HEK293 (cell line): ENCODE measurements at regions not wholly inside any gene's neighbourhood (a gene's known extent, or its start where the extent isn't known, plus 50 kb on each side); places are given as distances from the start of the nearest gene placed in this dataset.

Experiments
- CTCF ChIA-PET: fragments of 350-600 bp; formaldehyde crosslinking; extraction: SDS; loops from one replicate; lab custom pipeline; 2021; ENCODE audit warnings: antibody characterized with exemption; lab: Yijun Ruan, JAX
- POLR2A ChIA-PET: fragments of 300-600 bp; formaldehyde crosslinking; extraction: SDS; loops from one replicate; lab custom pipeline; 2020; ENCODE audit warnings: antibody characterized with exemption, inconsistent platforms; lab: Yijun Ruan, JAX
- H3K27ac ChIP-seq: fragments of 200-500 bp; sonication (Bioruptor generic); 2 replicates; pipeline ENCODE4 v1.5.1; 2014; ENCODE audit warnings: low read depth, low read length, control low read depth, inconsistent platforms; ENCODE audit errors: extremely low read depth
- H3K36me3 ChIP-seq, 2 experiments: fragments of 200-500 bp in 1 of 2; sonication (Bioruptor generic) in 1 of 2; 1 replicate in 1 of 2; 2 replicates in 1 of 2; pipeline ENCODE4 v1.5.1; 2014 to 2017; ENCODE audit warnings: inconsistent platforms in 2 of 2, low read length in 2 of 2; ENCODE audit not compliant: control insufficient read depth in 2 of 2, insufficient read depth in 1 of 2
- H3K4me1 ChIP-seq: fragments of 200-500 bp; sonication (Bioruptor generic); 2 replicates; pipeline ENCODE4 v1.5.1; 2014; ENCODE audit warnings: mild to moderate bottlenecking, low read length, inconsistent platforms; ENCODE audit not compliant: control insufficient read depth, insufficient read depth
- H3K4me3 ChIP-seq: 2 replicates; pipeline ENCODE4 v1.5.1; 2011; ENCODE audit warnings: low read depth, mild to moderate bottlenecking, control low read depth, low read length, moderate library complexity
- H3K9me3 ChIP-seq: fragments of 200-500 bp; sonication (Bioruptor generic); 2 replicates; pipeline ENCODE4 v1.5.1; 2014; ENCODE audit warnings: low read depth, low read length, inconsistent platforms; ENCODE audit not compliant: control insufficient read depth, insufficient read depth
- HOXA7 ChIP-seq: sonication (generic); formaldehyde crosslinking; IDR thresholded peaks from 2 replicates; pipeline ENCODE4 v1.8.1; 2022; ENCODE audit warnings: missing genetic modification reagents, borderline replicate concordance
- MZF1 ChIP-seq: fragments of 450-650 bp; formaldehyde crosslinking; IDR thresholded peaks from 2 replicates; pipeline ENCODE4 v1.5.1; 2017; ENCODE audit warnings: missing biosample characterization, missing genetic modification characterization, borderline replicate concordance
- PRDM10 ChIP-seq: fragments of 450-650 bp; formaldehyde crosslinking; IDR thresholded peaks from 2 replicates; pipeline ENCODE4 v1.5.1; 2016; ENCODE audit warnings: missing biosample characterization, missing genetic modification characterization
- RBAK ChIP-seq: fragments of 450-650 bp; formaldehyde crosslinking; IDR thresholded peaks from 2 replicates; pipeline ENCODE4 v1.5.1; 2016; ENCODE audit warnings: missing biosample characterization, missing genetic modification characterization
- ZFHX2 ChIP-seq: fragments of 450-650 bp; formaldehyde crosslinking; conservative IDR thresholded peaks from 2 replicates; pipeline ENCODE4 v1.5.1; 2016; ENCODE audit warnings: missing biosample characterization, missing genetic modification characterization
- ZIC2 ChIP-seq: fragments of 450-650 bp; formaldehyde crosslinking; IDR thresholded peaks from 2 replicates; pipeline ENCODE4 v1.5.1; 2016; ENCODE audit warnings: missing biosample characterization, missing genetic modification characterization
- ZNF138 ChIP-seq: fragments of 450-650 bp; formaldehyde crosslinking; IDR thresholded peaks from 2 replicates; pipeline ENCODE4 v1.5.1; 2016; ENCODE audit warnings: missing biosample characterization, missing genetic modification characterization, borderline replicate concordance
- ZNF155 ChIP-seq: fragments of 450-650 bp; formaldehyde crosslinking; IDR thresholded peaks from 2 replicates; pipeline ENCODE4 v1.5.1; 2016; ENCODE audit warnings: missing biosample characterization, missing genetic modification characterization
- ZNF18 ChIP-seq: fragments of 450-650 bp; formaldehyde crosslinking; IDR thresholded peaks from 2 replicates; pipeline ENCODE4 v1.5.1; 2016; ENCODE audit warnings: missing biosample characterization, missing genetic modification characterization
- ZNF24 ChIP-seq: fragments of 450-650 bp; formaldehyde crosslinking; IDR thresholded peaks from 2 replicates; pipeline ENCODE4 v1.5.1; 2016; ENCODE audit warnings: missing biosample characterization, missing genetic modification characterization
- ZNF391 ChIP-seq: fragments of 450-650 bp; formaldehyde crosslinking; IDR thresholded peaks from 2 replicates; pipeline ENCODE4 v1.5.1; 2016; ENCODE audit warnings: low read depth, missing biosample characterization, missing genetic modification characterization, borderline replicate concordance
- ZNF658 ChIP-seq: fragments of 450-650 bp; formaldehyde crosslinking; IDR thresholded peaks from 2 replicates; pipeline ENCODE4; 2016; ENCODE audit warnings: missing biosample characterization, missing genetic modification characterization
- ZNF792 ChIP-seq: fragments of 450-650 bp; formaldehyde crosslinking; IDR thresholded peaks from 2 replicates; pipeline ENCODE4 v1.5.1; 2016; ENCODE audit warnings: missing biosample characterization, missing genetic modification characterization
- ZNF843 ChIP-seq: fragments of 450-650 bp; formaldehyde crosslinking; IDR thresholded peaks from 2 replicates; pipeline ENCODE4 v1.5.1; 2016; ENCODE audit warnings: missing biosample characterization, missing genetic modification characterization
- ZSCAN23 ChIP-seq: fragments of 450-650 bp; formaldehyde crosslinking; IDR thresholded peaks from 2 replicates; pipeline ENCODE4 v1.5.1; 2016; ENCODE audit warnings: missing biosample characterization, missing genetic modification characterization
- TF ChIP-seq, protein P1 (sequence below): fragments of 450-650 bp; formaldehyde crosslinking; IDR thresholded peaks from 2 replicates; pipeline ENCODE4 v1.5.1; 2016; ENCODE audit warnings: missing biosample characterization, missing genetic modification characterization, borderline replicate concordance
- TF ChIP-seq, protein P2 (sequence below): fragments of 450-650 bp; formaldehyde crosslinking; IDR thresholded peaks from 2 replicates; pipeline ENCODE4 v1.5.1; 2016; ENCODE audit warnings: missing biosample characterization, missing genetic modification characterization

GRCh38 chr22:26990503-26991189, 333.3 kb downstream of the MIAT start:
- POLR2A ChIA-PET: no interaction called here
- Histone ChIP-seq H3K4me3 (no peak overlapping the region), H3K27ac (no peak overlapping the region), H3K4me1 (no peaks in the 10 kb centered on the region)
- TF ChIP-seq PRDM10: no peak
- TF ChIP-seq ZFHX2 (tag by site-specific recombination): no peak
- TF ChIP-seq ZNF155 (tag by site-specific recombination): no peak
- no peak for TF ChIP-seq ZNF18 (tag by site-specific recombination)
- TF ChIP-seq ZNF658 (tag by site-specific recombination): no peak
- TF ChIP-seq ZNF138 (tag by site-specific recombination): no peak
- TF ChIP-seq ZSCAN23: no peak
- TF ChIP-seq ZNF24 (tag by site-specific recombination): no peak
- TF ChIP-seq, protein P1, sequence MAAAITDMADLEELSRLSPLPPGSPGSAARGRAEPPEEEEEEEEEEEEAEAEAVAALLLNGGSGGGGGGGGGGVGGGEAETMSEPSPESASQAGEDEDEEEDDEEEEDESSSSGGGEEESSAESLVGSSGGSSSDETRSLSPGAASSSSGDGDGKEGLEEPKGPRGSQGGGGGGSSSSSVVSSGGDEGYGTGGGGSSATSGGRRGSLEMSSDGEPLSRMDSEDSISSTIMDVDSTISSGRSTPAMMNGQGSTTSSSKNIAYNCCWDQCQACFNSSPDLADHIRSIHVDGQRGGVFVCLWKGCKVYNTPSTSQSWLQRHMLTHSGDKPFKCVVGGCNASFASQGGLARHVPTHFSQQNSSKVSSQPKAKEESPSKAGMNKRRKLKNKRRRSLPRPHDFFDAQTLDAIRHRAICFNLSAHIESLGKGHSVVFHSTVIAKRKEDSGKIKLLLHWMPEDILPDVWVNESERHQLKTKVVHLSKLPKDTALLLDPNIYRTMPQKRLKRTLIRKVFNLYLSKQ (tag by site-specific recombination): no peak
- TF ChIP-seq ZNF391 (tag by site-specific recombination): no peak
- TF ChIP-seq, protein P2, sequence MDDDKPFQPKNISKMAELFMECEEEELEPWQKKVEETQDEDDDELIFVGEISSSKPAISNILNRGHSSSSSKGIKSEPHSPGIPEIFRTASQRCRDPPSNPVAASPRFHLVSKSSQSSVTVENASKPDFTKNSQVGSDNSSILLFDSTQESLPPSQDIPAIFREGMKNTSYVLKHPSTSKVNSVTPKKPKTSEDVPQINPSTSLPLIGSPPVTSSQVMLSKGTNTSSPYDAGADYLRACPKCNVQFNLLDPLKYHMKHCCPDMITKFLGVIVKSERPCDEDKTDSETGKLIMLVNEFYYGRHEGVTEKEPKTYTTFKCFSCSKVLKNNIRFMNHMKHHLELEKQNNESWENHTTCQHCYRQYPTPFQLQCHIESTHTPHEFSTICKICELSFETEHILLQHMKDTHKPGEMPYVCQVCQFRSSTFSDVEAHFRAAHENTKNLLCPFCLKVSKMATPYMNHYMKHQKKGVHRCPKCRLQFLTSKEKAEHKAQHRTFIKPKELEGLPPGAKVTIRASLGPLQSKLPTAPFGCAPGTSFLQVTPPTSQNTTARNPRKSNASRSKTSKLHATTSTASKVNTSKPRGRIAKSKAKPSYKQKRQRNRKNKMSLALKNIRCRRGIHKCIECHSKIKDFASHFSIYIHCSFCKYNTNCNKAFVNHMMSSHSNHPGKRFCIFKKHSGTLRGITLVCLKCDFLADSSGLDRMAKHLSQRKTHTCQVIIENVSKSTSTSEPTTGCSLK (tag by site-specific recombination): no peak
- TF ChIP-seq MZF1 (tag by site-specific recombination): no peak
- TF ChIP-seq HOXA7 (CRISPR knock-in tag): no peak
- TF ChIP-seq ZNF792 (tag by site-specific recombination): no peak
- TF ChIP-seq, all 188 proteins: peak for 0
- CTCF ChIA-PET: no interaction called here
- Histone ChIP-seq H3K36me3 (no peaks in the 10 kb centered on the region), H3K9me3 (no peaks in the 10 kb centered on the region)

DNA sequence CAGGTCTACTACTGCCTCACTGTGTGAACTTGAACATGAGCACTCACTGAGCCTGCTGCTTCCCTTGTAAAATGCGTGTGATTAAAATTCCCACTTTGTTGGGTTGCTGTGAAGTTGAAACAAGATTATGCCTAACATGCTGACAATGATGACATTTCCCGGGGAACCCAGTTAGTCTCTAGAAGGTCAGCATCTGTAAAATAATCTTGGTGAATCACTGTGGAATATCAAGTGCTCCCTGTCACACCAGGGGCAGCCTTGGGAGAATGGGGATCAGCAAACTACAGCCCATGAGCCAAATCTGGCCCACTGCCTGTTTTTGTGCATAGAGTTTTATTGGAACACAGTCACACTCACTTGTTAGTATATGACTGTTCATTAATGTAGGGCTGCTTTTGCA, 335.2 kb downstream of the MIAT start:
- H3K36me3 ChIP-seq: no peaks in the 10 kb centered on the region
- no peak for TF ChIP-seq RBAK (tag by site-specific recombination)
- TF ChIP-seq ZNF843 (tag by site-specific recombination): no peak
- peak; percentile 92 for TF ChIP-seq ZIC2 (tag by site-specific recombination)
- H3K4me1 ChIP-seq: no peaks in the 10 kb centered on the region
- H3K4me3 ChIP-seq: no peak overlapping the region
- POLR2A ChIA-PET: no interaction called here
- CTCF ChIA-PET: no interaction called here
- no peaks in the 10 kb centered on the region for H3K9me3 ChIP-seq
- no peak overlapping the region for H3K27ac ChIP-seq
